Suprapubic skin (tissue), 3 donors: ENCODE measurements at regions not wholly inside any gene's neighbourhood (a gene's known extent, or its start where the extent isn't known, plus 50 kb on each side); places are given as distances from the start of the nearest gene placed in this dataset.

Source experiments
- CTCF ChIP-seq, 2 donors: fragments of 200-600 bp in 1 of 2; fragments of 450-650 bp in 1 of 2; sonication (generic) in 1 of 2; IDR thresholded peaks; one replicate each; pipeline ENCODE4 v1.5.1; 2016 to 2019; ENCODE audit warnings: antibody characterized with exemption in 2 of 2, mild to moderate bottlenecking in 1 of 2, moderate library complexity in 1 of 2
- POLR2A ChIP-seq, 2 donors: fragments of 450-650 bp; IDR thresholded peaks; one replicate each; pipeline ENCODE4 v1.6.1; 2017; ENCODE audit warnings: antibody characterized with exemption in 2 of 2, mild to moderate bottlenecking in 2 of 2, moderate library complexity in 2 of 2

GRCh38 chr10:30154561-30154960 is 95.2 kb upstream of the JCAD start:
- no peak for TF ChIP-seq POLR2A (IDR thresholded peaks at IDR 0.05)
- TF ChIP-seq CTCF (IDR thresholded peaks at IDR 0.05) = no peak
